NCI-H2029 treated with DMSO at 0.1 percent for 48 hours (cell line): ENCODE measurements at regions not wholly inside any gene's neighbourhood (a gene's known extent, or its start where the extent isn't known, plus 50 kb on each side); places are given as distances from the start of the nearest gene placed in this dataset.

Source experiments
- DNase-seq: peaks from one replicate; lab custom pipeline; 2025; lab: John Stamatoyannopoulos, UW

- no peak for DNase-seq
Observed at GRCh38 chr2:126748188-126748760, 92.3 kb downstream of the GYPC start.

DNA sequence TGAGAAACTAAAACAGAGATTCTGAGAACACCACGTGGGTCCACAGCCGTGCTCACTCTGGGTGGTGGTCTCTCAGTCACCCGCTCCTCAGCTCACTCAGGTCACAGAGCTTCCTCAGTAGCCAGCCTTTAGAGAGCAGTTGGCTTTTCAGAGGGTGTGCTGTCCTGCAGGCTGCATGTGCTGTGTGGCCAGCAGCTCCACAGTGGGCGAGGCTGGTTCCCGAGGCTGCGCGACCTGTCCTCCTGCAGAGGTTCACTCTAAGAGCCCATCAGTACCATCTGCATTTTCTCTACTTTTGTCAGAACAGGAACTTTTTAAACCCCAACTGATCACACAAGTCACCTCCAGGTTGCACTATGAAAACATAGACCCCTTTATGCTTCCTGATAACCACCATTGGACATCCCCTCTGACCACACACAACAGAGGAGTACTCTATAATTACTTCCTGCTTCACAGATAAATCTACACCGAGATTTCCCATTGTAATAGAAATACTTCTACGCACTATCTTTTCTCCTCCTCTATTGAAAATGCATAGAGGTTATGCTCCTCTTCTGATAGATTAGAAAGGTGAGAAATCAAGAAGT lies 93.1 kb downstream of the GYPC start:
- no peak for DNase-seq

- no peak for DNase-seq
Observed at GRCh38 chr2:126749537-126749936, 93.6 kb downstream of the GYPC start.

DNA sequence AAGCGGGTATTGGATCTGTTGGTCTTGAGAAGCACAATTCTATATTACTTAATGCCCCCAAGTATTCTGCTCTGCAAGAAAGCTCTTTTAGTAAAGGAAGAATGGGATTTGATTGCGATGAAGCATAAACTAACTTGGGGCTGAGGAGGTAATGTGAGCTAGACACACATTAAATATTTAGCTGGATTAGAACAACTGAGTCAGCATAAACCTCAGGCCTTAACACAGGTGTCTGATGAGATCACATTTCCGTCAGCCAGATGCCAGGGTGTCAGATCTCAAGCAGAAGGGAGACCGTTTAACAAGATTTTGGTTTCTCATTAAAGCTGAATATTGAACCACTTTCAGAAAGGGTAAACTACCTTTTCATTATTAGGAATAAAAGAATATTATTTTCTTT lies 94.5 kb downstream of the GYPC start:
- peak; percentile 5 for DNase-seq

GRCh38 chr2:126751477-126751876 lies 95.5 kb downstream of the GYPC start:
- DNase-seq: no peak

DNA sequence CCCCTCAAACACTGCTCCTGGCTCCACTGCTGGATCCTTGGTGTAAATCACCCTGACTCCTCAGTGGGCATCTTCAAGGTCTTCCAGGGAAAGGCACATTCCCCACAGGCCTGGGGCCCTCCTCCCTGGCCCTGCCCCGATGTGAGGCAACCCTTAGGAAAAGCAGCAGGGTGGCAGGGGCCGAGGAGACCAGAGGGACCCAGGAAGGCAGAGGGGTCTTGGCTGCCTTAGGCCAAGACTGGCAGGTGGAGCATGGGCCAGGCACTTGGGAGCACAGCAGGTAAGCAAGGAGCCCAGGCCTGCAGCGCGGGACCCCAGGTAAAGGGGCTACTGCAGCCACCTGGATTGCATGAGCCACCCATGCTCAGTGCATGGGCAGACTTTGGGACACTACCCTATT lies 96.9 kb downstream of the GYPC start:
- no peak for DNase-seq

DNA sequence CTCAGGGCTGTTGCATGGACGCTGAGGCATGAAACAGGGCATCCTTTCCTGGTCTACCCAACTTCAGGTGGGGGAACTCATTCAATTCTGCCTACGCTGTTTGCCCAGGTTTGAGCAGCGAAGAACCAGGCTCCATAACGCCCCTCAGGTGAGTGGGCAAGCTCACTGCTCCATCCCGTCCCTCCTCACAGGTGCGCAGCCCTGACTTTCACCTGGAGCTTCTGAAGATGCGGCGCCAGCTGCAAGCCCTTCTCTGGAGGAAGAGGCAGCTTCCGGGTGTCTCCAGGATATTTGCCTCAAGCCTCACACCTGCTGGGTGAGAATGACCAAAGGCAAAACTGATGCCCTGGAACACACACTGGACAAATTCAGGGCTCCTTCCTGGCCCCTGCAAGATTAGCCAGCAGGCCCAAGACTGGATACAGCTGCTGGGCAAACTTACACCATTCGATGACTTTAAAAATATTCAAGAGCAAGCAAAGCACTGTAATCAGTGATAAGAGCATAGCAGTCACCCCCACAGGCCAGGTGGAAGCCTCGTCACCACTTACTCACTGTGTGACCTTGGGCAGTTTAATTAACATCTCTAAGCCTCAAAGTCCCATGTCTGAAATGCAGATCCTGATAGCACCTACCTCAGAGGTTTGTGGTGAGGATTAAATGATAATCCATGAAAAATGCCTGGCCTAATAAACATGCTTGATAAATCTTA lies 97.7 kb downstream of the GYPC start:
- no peak for DNase-seq

- DNase-seq: no peak
Observed at GRCh38 chr2:126754240-126755004, 98.5 kb downstream of the GYPC start.

- DNase-seq: no peak
Observed at GRCh38 chr2:126756125-126756524, 100.2 kb downstream of the GYPC start.

DNA sequence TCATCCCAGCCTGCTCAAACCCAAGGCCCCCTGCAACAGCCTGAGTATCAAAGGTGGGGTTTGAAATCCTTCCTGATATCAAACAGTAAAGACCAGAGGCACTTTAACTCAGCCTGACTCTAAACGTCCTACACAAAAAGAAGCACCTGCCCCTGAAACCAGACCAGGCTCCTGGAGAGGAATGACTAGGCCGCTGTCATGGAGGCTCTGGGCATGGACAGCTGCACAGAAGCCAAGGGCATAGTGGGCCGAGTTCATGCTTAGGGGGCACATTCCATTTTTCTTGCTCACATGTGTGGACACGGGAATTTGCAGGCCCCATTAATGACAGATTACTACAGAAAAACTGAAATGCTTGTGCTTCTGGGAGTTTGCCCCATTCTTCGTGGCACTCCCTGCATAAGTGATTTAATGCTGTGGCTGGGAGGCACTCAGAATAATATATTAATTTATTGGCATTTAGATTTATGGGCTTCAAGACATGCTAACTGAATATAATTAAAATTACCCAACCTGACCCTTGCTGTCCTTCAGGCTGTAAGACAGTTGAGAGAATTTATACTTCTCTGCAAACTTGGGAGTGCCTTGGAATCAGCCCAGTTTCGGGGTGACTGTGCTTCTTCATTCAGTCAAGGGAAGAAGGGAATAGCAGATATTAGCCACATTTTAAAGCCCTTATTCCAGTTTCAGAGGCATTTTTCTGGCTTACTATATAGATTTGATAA lies 105.5 kb downstream of the GYPC start:
- no peak for DNase-seq

GRCh38 chr2:126761981-126762878 lies 106.3 kb downstream of the GYPC start:
- no peak for DNase-seq

GRCh38 chr2:126764686-126765265 lies 108.8 kb downstream of the GYPC start:
- DNase-seq: no peak

GRCh38 chr2:126765395-126765794 lies 109.4 kb downstream of the GYPC start:
- DNase-seq: no peak

GRCh38 chr2:126766295-126766968 lies 110.5 kb downstream of the GYPC start:
- DNase-seq: no peak

- no peak for DNase-seq
Observed at GRCh38 chr2:126766969-126767296, 111.0 kb downstream of the GYPC start.

GRCh38 chr2:126769118-126769517 lies 113.2 kb downstream of the GYPC start:
- DNase-seq: no peak

DNA sequence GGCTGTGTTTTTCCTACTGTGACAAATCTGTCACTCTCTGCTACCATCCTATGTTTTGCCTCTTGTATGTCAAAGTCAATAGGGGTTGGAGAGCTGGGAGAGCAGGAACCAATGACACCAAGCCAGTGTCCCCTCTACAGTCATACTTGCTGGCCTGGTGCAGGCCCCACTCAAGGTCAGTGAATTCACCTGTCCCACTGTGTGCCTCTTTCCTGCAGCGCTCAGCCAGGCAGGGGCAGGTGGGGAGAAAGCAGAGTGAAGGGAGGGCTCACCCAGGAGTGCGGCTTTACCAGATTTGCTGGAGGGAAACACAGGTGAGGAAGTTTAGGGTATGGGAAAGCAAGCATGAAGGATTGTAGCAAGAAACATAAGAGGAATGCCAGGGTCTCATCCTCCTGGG lies 114.5 kb downstream of the GYPC start:
- DNase-seq: no peak

- no peak for DNase-seq
Observed at GRCh38 chr2:126771094-126771493, 115.1 kb downstream of the GYPC start.

- no peak for DNase-seq
Observed at GRCh38 chr2:126771501-126772195, 115.7 kb downstream of the GYPC start.

DNA sequence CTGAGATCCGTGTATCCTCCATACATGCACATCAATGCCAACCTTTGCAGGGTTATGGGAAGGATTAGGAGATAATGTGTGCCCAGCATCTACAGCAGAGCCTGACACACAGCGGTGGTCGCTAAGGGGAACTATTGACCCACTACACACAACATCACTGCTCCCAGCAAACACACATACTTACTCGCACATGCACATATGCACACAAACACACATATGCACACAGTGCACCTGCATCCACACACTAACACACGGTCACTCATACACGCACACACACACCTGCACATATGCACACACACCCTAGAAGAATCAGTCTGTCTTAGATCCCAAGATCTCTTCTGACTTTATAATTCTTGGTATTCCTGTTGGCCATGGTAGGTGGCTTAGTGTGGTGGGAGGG lies 118.3 kb downstream of the GYPC start:
- no peak for DNase-seq
